A673 (cell line): ENCODE measurements at regions not wholly inside any gene's neighbourhood (a gene's known extent, or its start where the extent isn't known, plus 50 kb on each side); places are given as distances from the start of the nearest gene placed in this dataset.

Experiments used
- BruUV-seq: library from RNA; stranded (reverse); fragments of 400-500 nt; replicated peaks from 2 replicates; lab custom pipeline; 2021; lab: Mats Ljungman, UMichigan
- CTCF ChIA-PET: fragments of 300-600 bp; sonication (Branson Sonifier 250); formaldehyde crosslinking; loops from one replicate; lab custom pipeline; 2022; ENCODE audit warnings: antibody characterized with exemption; lab: Charles Lee
- POLR2A ChIA-PET: fragments of 300-600 bp; sonication (Branson Sonifier 250); formaldehyde crosslinking; loops from one replicate; lab custom pipeline; 2022; ENCODE audit warnings: antibody characterized with exemption; ENCODE audit not compliant: low non-redundant PET; lab: Charles Lee
- DNase-seq: peaks from one replicate; pipeline ENCODE4 v3.0.0-alpha.2; 2015; ENCODE audit warnings: low spot score
- H3K27ac ChIP-seq: fragments of 200-600 bp; sonication (generic); 2 replicates; pipeline ENCODE4 v1.5.1; 2016; ENCODE audit warnings: mixed run types, low read depth, mild to moderate bottlenecking, mixed read lengths, antibody characterized with exemption, low read length; ENCODE audit not compliant: poor library complexity, severe bottlenecking
- H3K27me3 ChIP-seq: fragments of 200-600 bp; sonication (generic); replicated peaks from 2 replicates; pipeline ENCODE4 v1.6.1; 2017; ENCODE audit warnings: mixed run types, low read depth, mild to moderate bottlenecking, mixed read lengths, antibody characterized with exemption, low read length; ENCODE audit not compliant: insufficient read depth, poor library complexity
- H3K36me3 ChIP-seq: fragments of 200-600 bp; sonication (generic); 2 replicates; pipeline ENCODE4 v1.6.1; 2016; ENCODE audit warnings: mixed run types, mild to moderate bottlenecking, mixed read lengths, antibody characterized with exemption, low read length; ENCODE audit not compliant: insufficient read depth, poor library complexity, severe bottlenecking
- H3K4me1 ChIP-seq: fragments of 200-600 bp; sonication (generic); 2 replicates; pipeline ENCODE4 v1.6.1; 2017; ENCODE audit warnings: mixed run types, mild to moderate bottlenecking, mixed read lengths, antibody characterized with exemption, low read length; ENCODE audit not compliant: insufficient read depth, poor library complexity, severe bottlenecking
- H3K4me3 ChIP-seq: fragments of 200-600 bp; sonication (generic); 2 replicates; pipeline ENCODE4 v1.5.1; 2016; ENCODE audit warnings: low read depth, mixed run types, mild to moderate bottlenecking, mixed read lengths, low read length; ENCODE audit not compliant: poor library complexity, severe bottlenecking
- H3K9me3 ChIP-seq: fragments of 200-600 bp; sonication (generic); 2 replicates; pipeline ENCODE4 v1.6.1; 2016; ENCODE audit warnings: mixed run types, low read depth, mild to moderate bottlenecking, mixed read lengths, antibody characterized with exemption, low read length; ENCODE audit not compliant: poor library complexity, severe bottlenecking
- CTCF ChIP-seq: fragments of 300-800, 200-600 bp; sonication (generic); conservative IDR thresholded peaks from 2 replicates; pipeline ENCODE4 v1.5.1; 2017; ENCODE audit warnings: low read depth, mild to moderate bottlenecking, antibody characterized with exemption, low read length, moderate library complexity, mixed read lengths
- EZH2 ChIP-seq: fragments of 200-600 bp; sonication (generic); IDR thresholded peaks from 2 replicates; pipeline ENCODE4 v1.6.1; 2017; ENCODE audit warnings: borderline replicate concordance, low read depth, mild to moderate bottlenecking, mixed read lengths, antibody characterized with exemption, low read length; ENCODE audit not compliant: poor library complexity, severe bottlenecking
- intact Hi-C: fragments of 100-400 bp; cut with micrococcal nuclease; formaldehyde crosslinking; loops from one replicate; pipeline ENCODE4 v1.10.0; 2022; ENCODE audit not compliant: unreplicated experiment

- Histone ChIP-seq H3K9me3 (peaks cover under 1% of the 10 kb centered on the region), H3K4me1 (no peaks in the 10 kb centered on the region), H3K4me3 (no peak overlapping the region), H3K27ac (no peak overlapping the region), H3K36me3 (no peaks in the 10 kb centered on the region), H3K27me3 (no peaks in the 10 kb centered on the region)
- TF ChIP-seq CTCF: no peak
- no peak for TF ChIP-seq EZH2
- ChIA-PET POLR2A (no interaction called here), CTCF (no interaction called here)
- intact Hi-C loops: no loop called here
- BruUV-seq: no TSS peak
- DNase-seq: no peak
These were observed 233.4 kb upstream of the SYT10 start for GRCh38 chr12:33672836-33673577.

DNA sequence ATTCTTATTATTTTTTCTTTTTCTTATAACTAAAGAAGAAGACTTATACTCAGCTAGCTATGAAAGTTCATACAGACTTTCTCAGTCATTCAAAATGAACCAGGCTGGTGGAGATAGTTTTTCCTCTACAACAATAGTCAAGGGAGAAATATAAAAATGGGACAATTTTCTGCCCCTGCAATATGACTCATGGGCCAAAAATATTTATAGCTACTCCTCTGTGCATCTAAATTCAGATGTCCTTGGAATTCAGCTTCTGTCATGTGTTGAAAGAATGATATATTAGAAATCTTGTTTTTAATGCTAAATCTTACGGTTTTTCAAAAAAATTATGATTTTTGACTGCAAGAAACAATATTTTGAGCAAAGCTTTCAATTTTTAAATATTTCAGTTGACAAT is 237.2 kb upstream of the SYT10 start:
- DNase-seq: no peak
- TF ChIP-seq CTCF: no peak
- no peak for TF ChIP-seq EZH2
- no TSS peak for BruUV-seq
- ChIA-PET POLR2A (no interaction called here), CTCF (no interaction called here)
- intact Hi-C loops: no loop called here
- no peaks in the 10 kb centered on the region for H3K4me1 ChIP-seq
- H3K9me3 ChIP-seq: peaks cover 3% of the 10 kb centered on the region
- no peaks in the 10 kb centered on the region for H3K27me3 ChIP-seq
- H3K27ac ChIP-seq: no peak overlapping the region
- no peaks in the 10 kb centered on the region for H3K36me3 ChIP-seq
- H3K4me3 ChIP-seq: no peak overlapping the region

DNA sequence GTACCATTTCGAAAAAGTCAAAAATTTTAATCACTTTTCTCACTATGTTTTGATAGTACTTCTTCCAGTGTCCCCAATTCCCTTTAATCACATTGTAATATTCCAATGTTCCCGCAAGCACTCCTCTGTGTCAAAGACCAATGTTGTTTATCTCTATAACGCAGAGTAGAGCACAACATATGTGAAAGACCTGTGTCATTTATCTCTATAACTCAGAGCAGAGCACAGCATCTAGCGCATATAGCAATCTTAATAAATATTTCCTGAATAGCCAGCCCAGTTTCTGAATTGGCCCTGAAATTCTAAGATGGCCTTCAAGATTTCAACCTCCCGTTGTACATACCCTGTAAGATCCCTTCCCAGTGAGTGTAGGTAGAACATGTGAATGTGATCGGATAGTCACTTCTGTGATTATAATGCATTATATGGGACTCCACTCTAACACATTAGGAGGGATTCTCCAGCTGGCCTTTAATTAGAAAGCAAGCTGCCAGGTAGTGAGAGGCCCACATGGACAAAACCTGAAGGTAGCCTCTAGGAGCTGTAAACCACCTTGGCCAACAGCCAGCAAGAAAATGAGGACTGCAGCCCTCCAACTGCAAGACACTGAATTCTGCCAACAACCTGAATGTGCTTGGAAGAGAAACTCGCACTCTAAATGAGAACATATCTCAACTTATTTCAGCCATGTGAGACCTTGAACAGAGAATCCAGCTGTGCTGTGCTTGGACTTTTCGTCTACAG is 238.8 kb upstream of the SYT10 start:
- H3K36me3 ChIP-seq: no peaks in the 10 kb centered on the region
- H3K4me1 ChIP-seq: no peaks in the 10 kb centered on the region
- H3K9me3 ChIP-seq: peaks cover 3% of the 10 kb centered on the region
- ChIA-PET POLR2A (no interaction called here), CTCF (no interaction called here)
- no TSS peak for BruUV-seq
- intact Hi-C loops: no loop called here
- TF ChIP-seq EZH2 (no peak), CTCF (no peak)
- H3K27me3 ChIP-seq: no peaks in the 10 kb centered on the region
- DNase-seq: no peak
- H3K27ac ChIP-seq: no peak overlapping the region
- H3K4me3 ChIP-seq: no peak overlapping the region
